Right ventricle myocardium superior (tissue), 1 donor: ENCODE measurements at regions not wholly inside any gene's neighbourhood (a gene's known extent, or its start where the extent isn't known, plus 50 kb on each side); places are given as distances from the start of the nearest gene placed in this dataset.

Experiments
- ATAC-seq: fragments of 200-7000 bp; cut with Tn5 transposase; one replicate; pipeline ENCODE4 v1.9.1; 2020; ENCODE audit warnings: mild to moderate bottlenecking; ENCODE audit not compliant: poor library complexity
- DNase-seq: peaks from one replicate; pipeline ENCODE4 v3.0.0-alpha.2; 2020
- intact Hi-C: fragments of 100-400 bp; cut with DNase I; formaldehyde crosslinking; loops from one replicate; pipeline ENCODE4 v1.11.2; 2022
- donor health status: DM: no; HTN: yes; CAD: no; lungs with severe emphysema.

DNA sequence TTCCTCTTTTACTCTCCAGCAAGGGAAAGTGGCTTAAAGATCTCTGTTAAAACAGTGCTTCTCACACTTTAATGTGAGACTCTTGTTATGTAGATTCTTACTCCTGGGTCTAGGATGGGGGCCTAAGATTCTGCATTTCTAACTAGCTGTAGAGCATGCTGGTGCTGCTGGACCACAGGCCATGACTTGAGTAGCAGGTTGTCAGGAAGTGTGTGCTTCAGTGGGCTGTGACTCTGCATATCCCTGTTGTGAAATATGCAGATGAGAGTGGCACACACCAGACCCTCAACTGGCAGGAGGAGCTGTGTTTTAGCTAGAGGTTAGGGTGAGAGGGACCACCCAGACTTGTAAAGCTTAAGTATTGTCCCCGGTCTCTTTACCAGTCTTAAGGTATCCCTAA is 191.1 kb upstream of the DMRT1 start:
- ATAC-seq (no peak), DNase-seq (no peak)
- intact Hi-C loops, result no loop called here

GRCh38 chr9:651371-651770 is 190.1 kb upstream of the DMRT1 start:
- intact Hi-C loops, result no loop called here
- ATAC-seq (no peak), DNase-seq (no peak)

DNA sequence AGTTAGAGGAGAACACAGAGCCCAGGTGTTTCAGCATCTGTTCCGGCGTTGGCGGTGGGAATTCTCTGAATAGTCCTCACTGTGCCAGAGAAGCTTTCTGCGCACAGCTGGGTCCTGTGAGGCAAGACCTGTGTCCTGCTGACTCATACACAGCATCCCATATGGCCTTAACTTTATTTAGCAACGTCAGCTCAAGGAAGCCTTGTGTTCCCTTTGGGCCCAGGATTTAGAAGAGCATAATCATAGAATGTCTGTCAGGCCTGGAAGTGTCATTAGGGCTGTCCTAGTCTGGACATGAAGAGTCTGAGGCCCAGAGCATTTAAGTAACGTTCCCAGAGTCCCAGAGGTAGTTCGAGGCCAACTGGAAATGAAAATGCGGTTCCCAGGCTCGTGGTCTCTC is 188.6 kb upstream of the DMRT1 start:
- intact Hi-C loops, result no loop called here
- DNase-seq (peak; percentile 80), ATAC-seq (peak; percentile 50)

- no peak for ATAC-seq
- DNase-seq, result no peak
- intact Hi-C loops, result no loop called here
Measured at GRCh38 chr9:653421-653820, 188.1 kb upstream of the DMRT1 start.

DNA sequence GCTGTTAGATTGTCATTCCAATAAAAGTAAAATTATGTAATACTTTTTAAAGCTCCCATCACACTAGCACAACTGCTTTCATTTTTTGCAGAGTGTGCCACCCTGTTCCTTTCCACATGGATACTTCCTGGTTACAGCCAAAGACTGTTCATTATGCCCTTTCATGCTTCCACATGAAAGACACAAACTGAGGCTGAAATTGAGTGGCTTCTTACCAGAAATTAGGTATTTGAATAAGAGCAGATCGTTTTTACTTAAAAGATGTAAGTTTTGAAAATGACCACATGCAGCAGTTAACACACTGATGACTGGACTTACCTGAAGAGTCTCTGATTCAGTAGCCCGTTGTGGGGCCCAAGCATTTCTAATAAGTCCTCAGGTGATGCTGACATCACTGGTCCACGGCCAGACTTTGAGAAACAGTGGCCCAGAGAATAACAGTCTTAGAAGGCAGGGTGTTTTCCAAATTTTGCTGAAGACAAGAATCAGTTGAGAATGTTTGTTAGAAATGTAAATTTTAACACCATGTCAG is 187.6 kb upstream of the DMRT1 start:
- intact Hi-C loops, result no loop called here
- ATAC-seq, result no peak

DNA sequence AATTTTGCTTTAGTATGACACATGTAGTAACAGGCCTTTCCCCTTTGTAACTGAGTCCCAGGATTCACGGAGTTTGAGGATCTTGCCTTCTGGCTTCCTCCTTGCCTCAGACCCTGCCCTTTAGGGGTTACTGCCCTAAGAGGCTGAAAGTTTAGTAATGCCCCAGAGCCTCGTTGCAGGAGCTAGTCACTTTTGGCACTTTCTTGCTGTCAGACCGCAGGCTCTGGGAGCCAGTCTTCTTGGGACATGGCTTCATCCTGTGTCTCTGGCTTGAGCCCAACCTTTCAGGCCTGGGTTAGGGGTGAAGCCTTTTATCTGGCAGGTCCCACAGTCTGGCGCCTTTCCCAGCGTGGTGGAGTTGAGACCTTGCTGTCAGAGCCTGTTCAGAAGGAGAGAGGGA is 185.6 kb upstream of the DMRT1 start:
- intact Hi-C loops, result no loop called here
- peak; percentile 83 for ATAC-seq
- DNase-seq, result peak; percentile 95

More for the DNA sequence above, 187.6 kb upstream of the DMRT1 start:
- DNase-seq, result no peak

DNA sequence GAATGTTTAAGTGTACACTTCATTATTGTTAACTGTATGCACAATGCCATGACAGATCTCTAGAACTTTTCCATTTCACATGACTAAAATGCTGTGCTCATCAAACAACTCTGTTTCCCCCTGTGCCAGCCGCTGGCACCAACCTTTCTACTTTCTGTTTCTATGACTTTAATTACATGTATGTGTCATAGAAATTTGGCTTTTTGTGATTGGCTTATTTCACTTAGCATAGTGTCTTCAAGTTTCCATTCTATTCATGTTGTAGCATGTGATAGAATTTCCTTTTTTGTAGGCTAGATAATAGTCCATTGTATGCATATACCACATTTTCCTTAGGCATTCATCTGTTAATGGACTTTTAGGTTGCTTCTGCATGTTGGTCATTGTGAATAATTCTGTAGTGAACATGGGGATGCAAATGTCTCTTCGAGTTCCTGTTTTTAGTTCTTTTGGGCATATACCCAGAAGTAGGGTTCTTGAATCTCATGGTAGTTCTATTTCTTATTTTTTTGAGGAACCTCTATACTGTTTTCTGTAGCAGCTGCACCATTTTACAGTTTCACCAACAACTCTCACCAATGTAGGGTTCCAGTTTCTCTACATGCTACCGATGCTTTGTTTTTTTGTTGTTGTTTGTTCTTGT is 184.4 kb upstream of the DMRT1 start:
- no peak for ATAC-seq
- intact Hi-C loops, result no loop called here
- no peak for DNase-seq

DNA sequence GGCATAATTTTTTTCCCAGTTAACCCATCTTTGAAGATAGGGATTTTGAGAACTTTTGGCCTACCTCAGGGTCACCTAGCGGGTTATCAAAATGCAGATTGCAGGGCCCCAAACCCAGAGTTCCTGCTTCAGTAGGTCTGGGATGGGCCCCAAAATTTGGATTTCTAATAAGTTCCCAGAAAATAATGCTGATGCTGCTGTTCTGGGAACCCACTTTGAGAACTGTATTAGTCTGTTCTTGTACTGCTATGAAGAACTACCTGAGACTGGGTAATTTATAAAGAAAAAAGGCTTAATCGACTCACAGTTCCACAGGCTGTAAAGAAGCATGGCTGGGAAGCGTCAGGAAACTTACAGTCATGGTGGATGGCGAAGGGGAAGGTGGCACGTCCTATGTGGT is 182.2 kb upstream of the DMRT1 start:
- intact Hi-C loops, result no loop called here
- ATAC-seq (no peak), DNase-seq (no peak)

DNA sequence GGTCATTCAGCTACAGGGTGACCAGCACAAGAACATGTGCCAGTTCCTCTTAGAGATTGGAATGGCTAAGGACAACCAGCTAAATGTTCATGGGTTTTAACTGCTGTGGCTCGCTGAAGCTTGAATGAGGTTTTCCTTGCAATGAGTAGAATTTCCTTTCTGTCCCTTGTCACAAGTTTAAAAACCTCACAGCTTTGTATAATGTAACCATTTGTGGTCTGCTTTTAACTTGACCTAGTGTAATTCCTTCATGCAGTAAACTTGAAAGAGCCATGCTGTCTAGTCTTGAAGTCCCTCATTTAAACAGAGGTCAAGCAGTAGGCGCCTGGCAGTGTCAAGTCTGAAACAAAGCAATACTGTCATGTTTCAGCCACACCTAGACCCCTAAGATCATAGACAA is 181.3 kb upstream of the DMRT1 start:
- ATAC-seq, result no peak
- DNase-seq, result no peak
- intact Hi-C loops, result no loop called here

DNA sequence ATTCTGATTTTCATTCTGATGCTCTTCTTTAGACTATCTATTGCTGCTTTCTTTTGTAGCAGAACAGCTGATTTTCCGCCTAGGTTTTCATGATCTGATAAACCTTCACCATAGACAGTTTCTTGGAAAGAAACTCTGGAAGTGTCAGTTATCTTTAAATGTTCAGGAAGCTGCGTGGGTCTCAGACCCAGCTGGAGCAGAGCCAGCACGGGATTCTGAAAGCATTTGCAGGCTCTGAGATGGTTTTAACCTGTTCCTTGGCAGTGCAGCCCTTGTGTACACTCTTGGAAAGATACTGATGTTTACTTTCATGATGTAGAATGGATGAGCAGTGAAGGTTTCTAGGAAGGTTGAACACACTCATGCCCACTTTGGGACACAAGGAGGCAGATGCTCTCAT is 178.0 kb upstream of the DMRT1 start:
- ATAC-seq, result no peak
- no peak for DNase-seq
- intact Hi-C loops, result no loop called here

- ATAC-seq, result peak; percentile 55
- intact Hi-C loops, result no loop called here
- DNase-seq, result no peak
Measured at GRCh38 chr9:665296-665695, 176.2 kb upstream of the DMRT1 start.

GRCh38 chr9:671997-672396 is 169.5 kb upstream of the DMRT1 start:
- DNase-seq (no peak), ATAC-seq (no peak)
- intact Hi-C loops, result no loop called here

DNA sequence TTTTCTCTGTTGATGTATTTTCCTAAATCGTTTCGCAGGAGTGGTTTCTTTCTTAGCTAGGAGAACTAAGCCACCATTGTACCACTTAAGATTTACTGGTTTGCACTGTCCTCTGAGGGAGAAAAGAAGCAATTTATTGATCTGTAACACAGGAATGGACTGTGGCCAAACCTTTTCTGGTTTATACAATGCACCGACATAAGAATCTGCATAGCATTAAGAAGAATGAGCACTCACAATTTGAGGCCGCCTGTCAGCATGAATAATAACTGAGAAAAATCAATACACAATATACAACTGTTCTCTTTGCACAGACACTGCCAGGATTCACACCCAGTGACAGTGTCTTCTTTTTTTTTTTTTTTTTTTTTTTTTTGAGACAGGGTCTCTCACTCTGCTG is 168.6 kb upstream of the DMRT1 start:
- DNase-seq (no peak), ATAC-seq (no peak)
- intact Hi-C loops, result no loop called here

- ATAC-seq (no peak), DNase-seq (no peak)
- intact Hi-C loops, result no loop called here
Measured at GRCh38 chr9:673264-673965, 168.1 kb upstream of the DMRT1 start.

DNA sequence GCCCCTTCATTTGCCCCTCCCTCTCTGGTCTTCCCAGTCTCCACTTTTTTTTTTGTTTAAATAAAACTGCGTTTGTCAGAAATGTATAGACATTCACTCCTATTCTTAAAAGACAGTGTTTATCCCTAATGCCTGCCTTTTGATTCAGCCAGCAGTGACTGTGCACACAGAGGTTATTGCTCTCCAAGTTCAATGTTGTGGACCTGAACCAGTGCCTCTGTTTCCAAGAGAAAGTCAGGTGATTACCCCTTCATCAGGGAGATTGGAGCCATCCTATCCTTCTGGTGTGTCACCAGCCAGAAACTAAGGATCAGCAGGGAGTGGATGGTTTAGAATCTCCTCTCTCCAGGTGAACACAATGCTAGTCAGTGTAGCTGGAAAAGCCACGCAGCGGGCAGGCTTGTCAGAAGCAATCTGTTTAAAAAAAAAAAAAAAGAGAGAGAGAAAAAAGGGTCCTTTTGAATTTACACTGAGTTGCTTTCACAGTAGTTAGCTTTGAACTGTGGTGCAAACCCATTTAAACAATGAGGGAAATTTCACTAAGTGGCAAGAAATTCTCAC is 167.5 kb upstream of the DMRT1 start:
- ATAC-seq, result no peak

GRCh38 chr9:675697-676370 is 165.7 kb upstream of the DMRT1 start:
- ATAC-seq (no peak), DNase-seq (no peak)
- intact Hi-C loops, result no loop called here

More for the DNA sequence above, 167.5 kb upstream of the DMRT1 start:
- DNase-seq, result no peak
- intact Hi-C loops, result no loop called here

GRCh38 chr9:676780-677438 is 164.6 kb upstream of the DMRT1 start:
- no peak for DNase-seq
- intact Hi-C loops, result no loop called here
- ATAC-seq, result no peak

DNA sequence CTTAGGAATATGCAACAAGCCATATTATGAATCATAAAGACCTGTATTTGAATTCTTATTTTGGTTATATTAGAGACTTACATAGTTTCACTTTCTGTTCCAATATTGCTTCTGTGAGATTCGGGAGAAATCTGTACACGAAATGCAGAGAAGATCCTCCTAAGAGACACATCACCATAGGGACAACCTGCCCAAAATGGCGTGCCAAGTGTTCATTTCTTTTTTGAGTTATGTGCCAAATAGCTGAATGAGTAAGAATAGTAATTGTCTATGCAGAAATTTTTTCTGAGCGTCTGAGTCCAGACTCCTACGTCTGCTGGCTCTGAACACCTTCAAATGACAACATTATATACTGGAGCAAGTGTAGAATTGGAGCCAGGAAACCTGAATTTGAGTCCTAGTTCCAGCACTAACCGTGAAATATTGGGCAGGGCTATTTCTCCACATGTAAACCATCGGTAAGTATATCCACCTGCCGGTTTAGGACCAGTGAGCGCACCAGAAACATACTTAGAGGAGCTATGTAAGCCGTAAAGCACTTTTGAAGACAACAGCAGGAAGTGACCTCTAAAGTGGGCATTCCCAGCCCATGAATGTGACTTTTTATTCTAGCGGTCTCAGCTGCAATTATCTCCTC is 163.9 kb upstream of the DMRT1 start:
- intact Hi-C loops, result no loop called here
- no peak for DNase-seq
- no peak for ATAC-seq

- ATAC-seq, result no peak
- no peak for DNase-seq
- intact Hi-C loops, result no loop called here
Measured at GRCh38 chr9:678897-679296, 162.6 kb upstream of the DMRT1 start.
